Kidney epithelial cell (primary cell): ENCODE measurements at regions not wholly inside any gene's neighbourhood (a gene's known extent, or its start where the extent isn't known, plus 50 kb on each side); places are given as distances from the start of the nearest gene placed in this dataset.

Experiments used
- DNase-seq: peaks from one replicate; pipeline ENCODE4 v3.0.0-alpha.2; 2010; ENCODE audit warnings: low read depth
- H3K27me3 ChIP-seq: 2 replicates; pipeline ENCODE4 v1.6.0; 2011; ENCODE audit warnings: low read length; ENCODE audit not compliant: control insufficient read depth, insufficient read depth
- H3K36me3 ChIP-seq: 2 replicates; pipeline ENCODE4 v1.5.1; 2011; ENCODE audit warnings: low read length; ENCODE audit not compliant: control insufficient read depth, insufficient read depth
- H3K4me3 ChIP-seq: 2 replicates; pipeline ENCODE4 v1.5.1; 2011; ENCODE audit warnings: low read depth, mild to moderate bottlenecking, control low read depth, low read length
- CTCF ChIP-seq: IDR thresholded peaks from 2 replicates; pipeline ENCODE4 v1.5.1; 2011; ENCODE audit warnings: mild to moderate bottlenecking, moderate library complexity, low read length, control low read depth, inconsistent platforms; ENCODE audit not compliant: insufficient read depth, poor library complexity, severe bottlenecking

- Histone ChIP-seq H3K4me3 (no peak overlapping the region), H3K27me3 (no peaks in the 10 kb centered on the region), H3K36me3 (no peaks in the 10 kb centered on the region)
- no peak for TF ChIP-seq CTCF
- DNase-seq = no peak
These were observed 574.4 kb upstream of the KLF12 start for GRCh38 chr13:74708629-74709028.

- H3K27me3 ChIP-seq = no peaks in the 10 kb centered on the region
- H3K4me3 ChIP-seq = no peak overlapping the region
- TF ChIP-seq CTCF = no peak
- H3K36me3 ChIP-seq = no peaks in the 10 kb centered on the region
- no peak for DNase-seq
These were observed 573.1 kb upstream of the KLF12 start for GRCh38 chr13:74707291-74707690.

- TF ChIP-seq CTCF = no peak
- no peaks in the 10 kb centered on the region for H3K36me3 ChIP-seq
- H3K27me3 ChIP-seq = no peaks in the 10 kb centered on the region
- no peak for DNase-seq
- H3K4me3 ChIP-seq = no peak overlapping the region
These were observed 572.6 kb upstream of the KLF12 start for GRCh38 chr13:74706801-74707200.

GRCh38 chr13:74705438-74705837 is 571.2 kb upstream of the KLF12 start:
- TF ChIP-seq CTCF = no peak
- H3K4me3 ChIP-seq = no peak overlapping the region
- H3K27me3 ChIP-seq = no peaks in the 10 kb centered on the region
- no peaks in the 10 kb centered on the region for H3K36me3 ChIP-seq
- no peak for DNase-seq

GRCh38 chr13:74703855-74704387 is 569.7 kb upstream of the KLF12 start:
- no peaks in the 10 kb centered on the region for H3K36me3 ChIP-seq
- DNase-seq = no peak
- H3K27me3 ChIP-seq = no peaks in the 10 kb centered on the region
- H3K4me3 ChIP-seq = no peak overlapping the region
- no peak for TF ChIP-seq CTCF

GRCh38 chr13:74696148-74696922 is 562.1 kb upstream of the KLF12 start:
- no peak for DNase-seq
- TF ChIP-seq CTCF = no peak
- Histone ChIP-seq H3K36me3 (no peaks in the 10 kb centered on the region), H3K27me3 (no peaks in the 10 kb centered on the region), H3K4me3 (no peak overlapping the region)
